HEK293T (cell line): ENCODE measurements at regions not wholly inside any gene's neighbourhood (a gene's known extent, or its start where the extent isn't known, plus 50 kb on each side); places are given as distances from the start of the nearest gene placed in this dataset.
A peak's percentile ranks its signal among the peaks of the same experiment; 100 is the strongest.

Source experiments
- CTCF ChIA-PET: fragments of 350-600 bp; formaldehyde crosslinking; extraction: SDS; loops from one replicate; lab custom pipeline; 2021; ENCODE audit warnings: antibody characterized with exemption, inconsistent platforms; lab: Yijun Ruan, JAX
- POLR2A ChIA-PET: fragments of 350-600 bp; formaldehyde crosslinking; extraction: SDS; loops from one replicate; lab custom pipeline; 2020; ENCODE audit warnings: antibody characterized with exemption, inconsistent platforms; lab: Yijun Ruan, JAX
- DNase-seq: peaks from one replicate; pipeline ENCODE4 v3.0.0; 2012; ENCODE audit warnings: mixed read lengths; ENCODE audit errors: extremely low spot score
- ARNT ChIP-seq: fragments of 450-650 bp; IDR thresholded peaks from 2 replicates; pipeline ENCODE4 v1.6.1; 2017; ENCODE audit warnings: mild to moderate bottlenecking
- BHLHE40 ChIP-seq: fragments of 450-650 bp; IDR thresholded peaks from 2 replicates; pipeline ENCODE4 v1.6.1; 2016; ENCODE audit warnings: mild to moderate bottlenecking, moderate library complexity, borderline replicate concordance
- CTBP1 ChIP-seq: fragments of 450-650 bp; IDR thresholded peaks from 2 replicates; pipeline ENCODE4 v1.6.1; 2016; ENCODE audit warnings: borderline replicate concordance
- ELF4 ChIP-seq: fragments of 450-650 bp; IDR thresholded peaks from 2 replicates; pipeline ENCODE4 v1.6.1; 2017; ENCODE audit warnings: antibody characterized with exemption
- FOXA1 ChIP-seq: fragments of 450-650 bp; IDR thresholded peaks from 2 replicates; pipeline ENCODE4 v1.6.1; 2016; ENCODE audit warnings: mild to moderate bottlenecking
- FOXK2 ChIP-seq: fragments of 450-650 bp; IDR thresholded peaks from 2 replicates; pipeline ENCODE4 v1.6.1; 2016; ENCODE audit warnings: mild to moderate bottlenecking
- FOXM1 ChIP-seq: fragments of 450-650 bp; IDR thresholded peaks from 2 replicates; pipeline ENCODE4 v1.6.1; 2017; ENCODE audit warnings: mild to moderate bottlenecking, borderline replicate concordance
- HDGF ChIP-seq: fragments of 450-650 bp; IDR thresholded peaks from 2 replicates; pipeline ENCODE4 v1.6.1; 2017; ENCODE audit warnings: antibody characterized with exemption, borderline replicate concordance
- L3MBTL2 ChIP-seq: fragments of 450-650 bp; conservative IDR thresholded peaks from 2 replicates; pipeline ENCODE4 v1.6.1; 2016; ENCODE audit warnings: mild to moderate bottlenecking
- LEF1 ChIP-seq: fragments of 450-650 bp; IDR thresholded peaks from 2 replicates; pipeline ENCODE4 v1.6.1; 2017; ENCODE audit warnings: mild to moderate bottlenecking, borderline replicate concordance
- NFRKB ChIP-seq: fragments of 450-650 bp; IDR thresholded peaks from 2 replicates; pipeline ENCODE4 v1.6.1; 2016; ENCODE audit warnings: mild to moderate bottlenecking, moderate library complexity
- PKNOX1 ChIP-seq: fragments of 450-650 bp; IDR thresholded peaks from 2 replicates; pipeline ENCODE4 v1.6.1; 2016
- SP1 ChIP-seq: fragments of 450-650 bp; IDR thresholded peaks from 2 replicates; pipeline ENCODE4 v1.6.1; 2017
- SUZ12 ChIP-seq: fragments of 450-650 bp; IDR thresholded peaks from 2 replicates; pipeline ENCODE4 v1.6.1; 2016; ENCODE audit warnings: mild to moderate bottlenecking
- TARDBP ChIP-seq: fragments of 450-650 bp; IDR thresholded peaks from 2 replicates; pipeline ENCODE4 v1.6.1; 2016
- ZNF384 ChIP-seq: fragments of 450-650 bp; IDR thresholded peaks from 2 replicates; pipeline ENCODE4 v1.6.1; 2016

GRCh38 chr11:123304828-123305466 lies 109.9 kb upstream of the CLMP start:
- CTCF ChIA-PET, result interaction anchor here (1.2 to 1.4 kb wide), 3 partner anchors 10 to 44 kb away, joined by 3 to 5 read pairs (median 3); no protein-coding TSS in a partner anchor
- DNase-seq, result no peak
- POLR2A ChIA-PET, result no interaction called here
- TF ChIP-seq TARDBP, result no peak
- no peak for TF ChIP-seq FOXK2
- TF ChIP-seq SUZ12, result no peak
- no peak for TF ChIP-seq FOXM1
- TF ChIP-seq LEF1, result no peak
- no peak for TF ChIP-seq HDGF
- no peak for TF ChIP-seq PKNOX1
- no peak for TF ChIP-seq L3MBTL2
- no peak for TF ChIP-seq SP1
- no peak for TF ChIP-seq ARNT
- no peak for TF ChIP-seq ZNF384
- TF ChIP-seq FOXA1, result no peak
- no peak for TF ChIP-seq CTBP1

- POLR2A ChIA-PET, result no interaction called here
Observed at GRCh38 chr11:123303924-123304323, 108.9 kb upstream of the CLMP start.

GRCh38 chr11:123302751-123303195 lies 107.7 kb upstream of the CLMP start:
- ChIA-PET POLR2A (no interaction called here), CTCF (no interaction called here)
- TF ChIP-seq FOXA1 (no peak), FOXK2 (no peak), SUZ12 (no peak), TARDBP (no peak), L3MBTL2 (no peak), ELF4 (no peak), ZNF384 (no peak), LEF1 (no peak), CTBP1 (no peak), PKNOX1 (no peak), HDGF (no peak)
- DNase-seq, result no peak

More at GRCh38 chr11:123303924-123304323, 108.9 kb upstream of the CLMP start:
- CTCF ChIA-PET, result interaction anchor here (0.7 to 1.4 kb wide), 3 partner anchors 11 to 127 kb away, joined by 3 to 5 read pairs (median 3); no protein-coding TSS in a partner anchor
- TF ChIP-seq CTBP1, result no peak
- no peak for TF ChIP-seq FOXK2
- no peak for TF ChIP-seq SP1
- TF ChIP-seq ELF4, result no peak
- TF ChIP-seq NFRKB, result no peak
- TF ChIP-seq PKNOX1, result no peak
- no peak for TF ChIP-seq ARNT
- no peak for TF ChIP-seq SUZ12
- TF ChIP-seq HDGF, result no peak
- TF ChIP-seq ZNF384, result no peak
- TF ChIP-seq LEF1, result no peak
- no peak for TF ChIP-seq FOXA1
- TF ChIP-seq TARDBP, result no peak
- no peak for TF ChIP-seq L3MBTL2
- TF ChIP-seq FOXM1, result no peak
- TF ChIP-seq BHLHE40, result no peak
- DNase-seq, result no peak

GRCh38 chr11:123301696-123302400 lies 106.8 kb upstream of the CLMP start:
- DNase-seq, result peak; percentile 88
- TF ChIP-seq NFRKB (no peak), FOXK2 (no peak), L3MBTL2 (peak; percentile 35; the same call in 1 of the 2 replicates), ARNT (no peak), HDGF (no peak), CTBP1 (no peak), LEF1 (no peak), SUZ12 (no peak)
- CTCF ChIA-PET, result interaction anchor here (0.7 to 1.1 kb wide), 2 partner anchors 41 to 454 kb away, joined by 3 read pairs; no protein-coding TSS in a partner anchor
- POLR2A ChIA-PET, result no interaction called here

- CTCF ChIA-PET, result interaction anchor here (0.6 to 1.1 kb wide), 5 partner anchors 19 to 370 kb away, joined by 3 to 7 read pairs (median 3); no protein-coding TSS in a partner anchor
- POLR2A ChIA-PET, result no interaction called here
- no peak for DNase-seq
- TF ChIP-seq BHLHE40, result no peak
- TF ChIP-seq PKNOX1, result peak; percentile 80
Observed at GRCh38 chr11:123301013-123301591, 106.1 kb upstream of the CLMP start.
